ENCODE measurements at regions not wholly inside any gene's neighbourhood (a gene's known extent, or its start where the extent isn't known, plus 50 kb on each side); places are given as distances from the start of the nearest gene placed in this dataset.

DNA sequence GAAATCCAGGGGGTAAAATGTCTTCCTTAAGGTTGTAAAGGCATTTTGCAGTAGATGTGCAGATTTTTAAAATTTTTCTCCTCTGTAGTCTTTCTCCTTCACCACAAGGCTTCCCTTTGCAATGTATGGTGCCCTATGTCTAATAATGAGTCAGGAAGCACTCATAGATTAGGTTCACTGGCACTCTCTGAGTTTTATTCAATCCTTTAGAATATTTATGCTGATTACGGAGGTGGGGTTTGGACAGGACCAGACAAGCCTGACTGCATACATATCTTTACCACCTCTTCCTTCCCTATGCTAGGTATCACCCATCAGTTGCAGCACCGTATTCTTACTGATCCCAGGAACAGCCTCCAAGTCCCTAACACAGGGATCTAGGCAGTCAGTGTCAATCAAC is 99.5 kb downstream of the NEDD1 start:
- Histone ChIP-seq H2AFZ (ENCODE audit: low read depth, low read length) (no peak overlapping the region), H3K4me3 (ENCODE audit: low read length) (no peak overlapping the region), H3K27me3 (ENCODE audit: insufficient read depth, low read depth, low read length) (no peaks in the 10 kb centered on the region), H3K36me3 (ENCODE audit: insufficient read depth, low read length) (no peaks in the 10 kb centered on the region), H3K4me2 (ENCODE audit: low read length) (no peak overlapping the region), H4K20me1 (ENCODE audit: insufficient read depth) (no peaks in the 10 kb centered on the region), H3K9me2 (ENCODE audit: insufficient read depth, low read length) (no peaks in the 10 kb centered on the region), H3F3A (ENCODE audit: insufficient read depth, low read length, poor library complexity, severe bottlenecking) (peaks cover 5% of the 10 kb centered on the region), H3K27ac (ENCODE audit: low read length) (no peak overlapping the region), H3K79me2 (replicated peaks; ENCODE audit: insufficient read depth, low read length) (no peaks in the 10 kb centered on the region), H3K9me3 (ENCODE audit: low read length) (no peaks in the 10 kb centered on the region), H3K9ac (ENCODE audit: low read length) (no peak overlapping the region)
- no peak for TF ChIP-seq TAF1 (IDR thresholded peaks at IDR 0.05; ENCODE audit: low read depth)
- no peak for TF ChIP-seq RAD21 (conservative IDR thresholded peaks at IDR 0.05)
- no peak for TF ChIP-seq EP300 (conservative IDR thresholded peaks at IDR 0.05; ENCODE audit: poor library complexity, severe bottlenecking)

DNA sequence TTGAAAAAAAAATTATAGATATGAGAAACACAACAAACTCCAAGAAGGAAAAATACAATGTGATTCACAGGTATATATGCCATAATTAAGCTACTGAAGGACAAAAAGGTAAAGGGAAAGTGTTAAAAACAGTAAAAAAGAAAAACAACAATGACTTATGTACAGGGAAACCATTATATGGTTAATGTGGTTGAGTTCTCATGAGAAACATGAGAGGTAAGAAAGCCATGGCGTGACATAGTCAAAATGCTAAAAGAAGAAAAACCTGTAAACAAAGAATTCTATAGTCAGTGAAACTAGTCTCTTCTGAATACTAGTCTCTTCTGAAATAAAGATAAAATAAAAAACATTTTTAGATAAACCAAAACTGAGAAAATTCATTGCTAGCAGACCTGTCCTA is 109.1 kb downstream of the NEDD1 start:
- no peak overlapping the region for H2AFZ ChIP-seq (ENCODE audit: low read depth, low read length)
- no peak overlapping the region for H3K4me3 ChIP-seq (ENCODE audit: low read length)
- H4K20me1 ChIP-seq (ENCODE audit: insufficient read depth) = no peaks in the 10 kb centered on the region
- no peaks in the 10 kb centered on the region for H3K79me2 ChIP-seq (replicated peaks; ENCODE audit: insufficient read depth, low read length)
- no peaks in the 10 kb centered on the region for H3K36me3 ChIP-seq (ENCODE audit: insufficient read depth, low read length)
- no peaks in the 10 kb centered on the region for H3K9me3 ChIP-seq (ENCODE audit: low read length)
- no peaks in the 10 kb centered on the region for H3F3A ChIP-seq (ENCODE audit: insufficient read depth, low read length, poor library complexity, severe bottlenecking)
- no peaks in the 10 kb centered on the region for H3K27me3 ChIP-seq (ENCODE audit: insufficient read depth, low read depth, low read length)
- H3K9me2 ChIP-seq (ENCODE audit: insufficient read depth, low read length) = no peaks in the 10 kb centered on the region
- TF ChIP-seq, protein P1, sequence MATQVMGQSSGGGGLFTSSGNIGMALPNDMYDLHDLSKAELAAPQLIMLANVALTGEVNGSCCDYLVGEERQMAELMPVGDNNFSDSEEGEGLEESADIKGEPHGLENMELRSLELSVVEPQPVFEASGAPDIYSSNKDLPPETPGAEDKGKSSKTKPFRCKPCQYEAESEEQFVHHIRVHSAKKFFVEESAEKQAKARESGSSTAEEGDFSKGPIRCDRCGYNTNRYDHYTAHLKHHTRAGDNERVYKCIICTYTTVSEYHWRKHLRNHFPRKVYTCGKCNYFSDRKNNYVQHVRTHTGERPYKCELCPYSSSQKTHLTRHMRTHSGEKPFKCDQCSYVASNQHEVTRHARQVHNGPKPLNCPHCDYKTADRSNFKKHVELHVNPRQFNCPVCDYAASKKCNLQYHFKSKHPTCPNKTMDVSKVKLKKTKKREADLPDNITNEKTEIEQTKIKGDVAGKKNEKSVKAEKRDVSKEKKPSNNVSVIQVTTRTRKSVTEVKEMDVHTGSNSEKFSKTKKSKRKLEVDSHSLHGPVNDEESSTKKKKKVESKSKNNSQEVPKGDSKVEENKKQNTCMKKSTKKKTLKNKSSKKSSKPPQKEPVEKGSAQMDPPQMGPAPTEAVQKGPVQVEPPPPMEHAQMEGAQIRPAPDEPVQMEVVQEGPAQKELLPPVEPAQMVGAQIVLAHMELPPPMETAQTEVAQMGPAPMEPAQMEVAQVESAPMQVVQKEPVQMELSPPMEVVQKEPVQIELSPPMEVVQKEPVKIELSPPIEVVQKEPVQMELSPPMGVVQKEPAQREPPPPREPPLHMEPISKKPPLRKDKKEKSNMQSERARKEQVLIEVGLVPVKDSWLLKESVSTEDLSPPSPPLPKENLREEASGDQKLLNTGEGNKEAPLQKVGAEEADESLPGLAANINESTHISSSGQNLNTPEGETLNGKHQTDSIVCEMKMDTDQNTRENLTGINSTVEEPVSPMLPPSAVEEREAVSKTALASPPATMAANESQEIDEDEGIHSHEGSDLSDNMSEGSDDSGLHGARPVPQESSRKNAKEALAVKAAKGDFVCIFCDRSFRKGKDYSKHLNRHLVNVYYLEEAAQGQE (IDR thresholded peaks at IDR 0.05; ENCODE audit: borderline replicate concordance) = no peak
- no peak for TF ChIP-seq EZH2 (IDR thresholded peaks at IDR 0.05; ENCODE audit: borderline replicate concordance, insufficient read depth, low read length, poor library complexity, severe bottlenecking)
- TF ChIP-seq SMC3 (conservative IDR thresholded peaks at IDR 0.05; ENCODE audit: poor library complexity) = no peak
- TF ChIP-seq POLR2AphosphoS5 (IDR thresholded peaks at IDR 0.05) = no peak
- TF ChIP-seq EP300 (conservative IDR thresholded peaks at IDR 0.05; ENCODE audit: poor library complexity, severe bottlenecking) = no peak
- no peak for TF ChIP-seq RAD21 (conservative IDR thresholded peaks at IDR 0.05)
- TF ChIP-seq MXI1 (conservative IDR thresholded peaks at IDR 0.05; ENCODE audit: poor library complexity, severe bottlenecking) = no peak
- TF ChIP-seq, protein P2, sequence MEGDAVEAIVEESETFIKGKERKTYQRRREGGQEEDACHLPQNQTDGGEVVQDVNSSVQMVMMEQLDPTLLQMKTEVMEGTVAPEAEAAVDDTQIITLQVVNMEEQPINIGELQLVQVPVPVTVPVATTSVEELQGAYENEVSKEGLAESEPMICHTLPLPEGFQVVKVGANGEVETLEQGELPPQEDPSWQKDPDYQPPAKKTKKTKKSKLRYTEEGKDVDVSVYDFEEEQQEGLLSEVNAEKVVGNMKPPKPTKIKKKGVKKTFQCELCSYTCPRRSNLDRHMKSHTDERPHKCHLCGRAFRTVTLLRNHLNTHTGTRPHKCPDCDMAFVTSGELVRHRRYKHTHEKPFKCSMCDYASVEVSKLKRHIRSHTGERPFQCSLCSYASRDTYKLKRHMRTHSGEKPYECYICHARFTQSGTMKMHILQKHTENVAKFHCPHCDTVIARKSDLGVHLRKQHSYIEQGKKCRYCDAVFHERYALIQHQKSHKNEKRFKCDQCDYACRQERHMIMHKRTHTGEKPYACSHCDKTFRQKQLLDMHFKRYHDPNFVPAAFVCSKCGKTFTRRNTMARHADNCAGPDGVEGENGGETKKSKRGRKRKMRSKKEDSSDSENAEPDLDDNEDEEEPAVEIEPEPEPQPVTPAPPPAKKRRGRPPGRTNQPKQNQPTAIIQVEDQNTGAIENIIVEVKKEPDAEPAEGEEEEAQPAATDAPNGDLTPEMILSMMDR (IDR thresholded peaks at IDR 0.05; ENCODE audit: poor library complexity, severe bottlenecking) = no peak
- TF ChIP-seq TAF1 (IDR thresholded peaks at IDR 0.05; ENCODE audit: low read depth) = no peak
- no peak overlapping the region for H3K27ac ChIP-seq (ENCODE audit: low read length)
- H3K4me2 ChIP-seq (ENCODE audit: low read length) = no peak overlapping the region
- H3K9ac ChIP-seq (ENCODE audit: low read length) = no peak overlapping the region

DNA sequence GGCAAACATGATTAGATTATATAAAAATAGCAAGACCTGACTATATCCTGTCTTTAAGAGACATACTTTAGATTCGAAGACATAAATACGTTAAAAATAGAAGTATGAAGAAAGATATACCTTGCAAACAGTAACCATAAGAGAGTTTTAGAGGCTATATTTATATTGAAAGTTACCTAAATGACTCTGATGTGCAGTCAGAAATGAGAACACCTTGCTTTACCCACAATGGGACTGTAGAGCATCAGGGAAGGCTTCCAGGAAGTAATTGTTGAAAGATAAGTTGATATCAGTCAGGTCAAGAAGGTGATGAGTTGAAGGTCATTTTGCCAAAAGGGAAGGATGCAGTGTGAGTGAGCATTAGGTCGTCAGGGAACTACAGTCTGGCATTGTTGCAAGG is 110.2 kb downstream of the NEDD1 start:
- no peaks in the 10 kb centered on the region for H3F3A ChIP-seq (ENCODE audit: insufficient read depth, low read length, poor library complexity, severe bottlenecking)
- no peaks in the 10 kb centered on the region for H3K79me2 ChIP-seq (replicated peaks; ENCODE audit: insufficient read depth, low read length)
- no peak overlapping the region for H3K4me3 ChIP-seq (ENCODE audit: low read length)
- H2AFZ ChIP-seq (ENCODE audit: low read depth, low read length) = no peak overlapping the region
- no peaks in the 10 kb centered on the region for H3K9me3 ChIP-seq (ENCODE audit: low read length)
- TF ChIP-seq, protein P2 (IDR thresholded peaks at IDR 0.05; ENCODE audit: poor library complexity, severe bottlenecking) = no peak
- TF ChIP-seq, protein P1 (IDR thresholded peaks at IDR 0.05; ENCODE audit: borderline replicate concordance) = no peak
- TF ChIP-seq EP300 (conservative IDR thresholded peaks at IDR 0.05; ENCODE audit: poor library complexity, severe bottlenecking) (no peak), POLR2AphosphoS5 (IDR thresholded peaks at IDR 0.05) (no peak), MXI1 (conservative IDR thresholded peaks at IDR 0.05; ENCODE audit: poor library complexity, severe bottlenecking) (no peak), TAF1 (IDR thresholded peaks at IDR 0.05; ENCODE audit: low read depth) (no peak), EZH2 (IDR thresholded peaks at IDR 0.05; ENCODE audit: borderline replicate concordance, insufficient read depth, low read length, poor library complexity, severe bottlenecking) (no peak), SMC3 (conservative IDR thresholded peaks at IDR 0.05; ENCODE audit: poor library complexity) (no peak), RAD21 (conservative IDR thresholded peaks at IDR 0.05) (no peak)
- no peak overlapping the region for H3K27ac ChIP-seq (ENCODE audit: low read length)
- H3K27me3 ChIP-seq (ENCODE audit: insufficient read depth, low read depth, low read length) = no peaks in the 10 kb centered on the region
- H4K20me1 ChIP-seq (ENCODE audit: insufficient read depth) = no peaks in the 10 kb centered on the region
- no peak overlapping the region for H3K9ac ChIP-seq (ENCODE audit: low read length)
- no peaks in the 10 kb centered on the region for H3K9me2 ChIP-seq (ENCODE audit: insufficient read depth, low read length)
- no peak overlapping the region for H3K4me2 ChIP-seq (ENCODE audit: low read length)
- no peaks in the 10 kb centered on the region for H3K36me3 ChIP-seq (ENCODE audit: insufficient read depth, low read length)

Data from neural cell (in vitro differentiated cells).